HG02981 (cell line): ENCODE measurements at regions not wholly inside any gene's neighbourhood (a gene's known extent, or its start where the extent isn't known, plus 50 kb on each side); places are given as distances from the start of the nearest gene placed in this dataset.

Experiments
- ATAC-seq: cut with Tn5 transposase; IDR thresholded peaks from one replicate; pipeline ENCODE4 v1.9.1; 2021; ENCODE audit warnings: mild to moderate bottlenecking, moderate library complexity; ENCODE audit not compliant: unreplicated experiment

DNA sequence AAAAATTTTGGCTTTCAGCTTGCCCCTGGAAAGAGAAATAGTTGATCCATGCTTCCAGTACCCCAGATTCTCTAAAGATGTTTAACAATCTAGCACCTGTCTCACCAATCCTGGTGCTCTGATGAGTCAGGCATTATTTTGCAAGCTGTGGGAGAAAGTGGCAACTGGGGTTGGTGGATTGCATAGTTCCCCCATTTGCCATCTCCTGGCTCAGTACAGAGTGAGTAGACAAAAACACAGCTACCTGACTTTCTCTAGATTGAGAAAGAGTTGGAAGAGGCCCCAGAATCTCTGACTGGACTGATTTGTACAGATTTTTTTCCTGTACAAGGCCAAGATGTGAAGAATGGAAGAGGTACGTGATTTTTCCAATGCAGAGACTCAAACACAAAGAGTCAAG lies 75.1 kb upstream of the NEGR1 start:
- no peak for ATAC-seq

GRCh38 chr1:72355899-72356298 lies 73.6 kb upstream of the NEGR1 start:
- ATAC-seq: no peak

- ATAC-seq: no peak
Measured at GRCh38 chr1:72341661-72342060, 59.3 kb upstream of the NEGR1 start.

GRCh38 chr1:72336776-72337175 lies 54.4 kb upstream of the NEGR1 start:
- no peak for ATAC-seq
